A549 (cell line): ENCODE measurements at regions not wholly inside any gene's neighbourhood (a gene's known extent, or its start where the extent isn't known, plus 50 kb on each side); places are given as distances from the start of the nearest gene placed in this dataset.

ENCODE experiments used
- ATAC-seq, 2 experiments: fragments of 200-7000 bp in 1 of 2; fragments of >200 bp in 1 of 2; cut with Nextera tagmentation in 1 of 2; cut with Tn5 transposase in 1 of 2; 3 replicates each; pipeline versions ENCODE4 v1.8.0 to v1.9.1; 2018 to 2020; ENCODE audit warnings: mild to moderate bottlenecking in 1 of 2, moderate library complexity in 1 of 2
- CTCF ChIA-PET: fragments of 300-600 bp; sonication (Branson Sonifier 250); formaldehyde crosslinking; extraction: SDS; loops from one replicate; lab custom pipeline; 2021; ENCODE audit warnings: antibody characterized with exemption, inconsistent platforms; lab: Yijun Ruan, JAX
- POLR2A ChIA-PET: fragments of 350-600 bp; formaldehyde crosslinking; extraction: SDS; loops from one replicate; lab custom pipeline; 2021; ENCODE audit warnings: antibody characterized with exemption, inconsistent platforms; lab: Yijun Ruan, JAX
- DNase-seq, 2 experiments: peaks; one replicate each; pipeline versions ENCODE4 v3.0.0 to v3.0.0-alpha.2; 2011 to 2016; ENCODE audit warnings: low read depth in 1 of 2, low spot score in 1 of 2
- FAIRE-seq: peaks from 2 replicates; lab custom pipeline; 2011; peaks lifted over from hg19 to GRCh38; lab: Jason Lieb, UNC
- H3K27ac ChIP-seq, 2 experiments: fragments of >200 bp; sonication (Bioruptor Twin); formaldehyde crosslinking; 3 replicates each; pipeline ENCODE4 v1.5.1; 2016 to 2017
- H3K4me1 ChIP-seq: fragments of >200 bp; sonication (Bioruptor Twin); formaldehyde crosslinking; 3 replicates; pipeline ENCODE4 v1.6.1; 2016
- H3K4me2 ChIP-seq: fragments of >200 bp; sonication (Bioruptor Twin); formaldehyde crosslinking; 3 replicates; pipeline ENCODE4 v1.6.1; 2016
- H3K4me3 ChIP-seq: fragments of >200 bp; sonication (Bioruptor Twin); formaldehyde crosslinking; 3 replicates; pipeline ENCODE4 v1.5.1; 2016
- H3K9me3 ChIP-seq: fragments of >200 bp; sonication (Bioruptor Twin); formaldehyde crosslinking; 3 replicates; pipeline ENCODE4 v1.6.1; 2016
- CEBPB ChIP-seq, 2 experiments: fragments of >200 bp in 1 of 2; sonication (Bioruptor Twin) in 1 of 2; formaldehyde crosslinking in 1 of 2; IDR thresholded peaks; 2 replicates each; pipeline ENCODE4 v1.6.1; 2012 to 2016
- CHD2 ChIP-seq: fragments of 150-350 bp; IDR thresholded peaks from 2 replicates; pipeline ENCODE4 v1.6.1; 2014; ENCODE audit warnings: low read length; ENCODE audit not compliant: partially characterized antibody
- FOSB ChIP-seq: fragments of 250-450 bp; sonication (Bioruptor Pico); IDR thresholded peaks from 2 replicates; pipeline ENCODE4 v1.5.0; 2020; ENCODE audit warnings: mild to moderate bottlenecking, moderate library complexity
- GATA3 ChIP-seq: IDR thresholded peaks from 2 replicates; pipeline ENCODE4 v1.6.1; 2012; ENCODE audit warnings: borderline replicate concordance
- HOXA7 ChIP-seq: fragments of 250-450 bp; sonication (Bioruptor Pico); IDR thresholded peaks from 2 replicates; pipeline ENCODE4 v1.5.0; 2020; ENCODE audit warnings: mild to moderate bottlenecking, moderate library complexity
- HOXB5 ChIP-seq: fragments of 250-450 bp; sonication (Bioruptor Pico); IDR thresholded peaks from 2 replicates; pipeline ENCODE4 v1.5.0; 2020; ENCODE audit warnings: mild to moderate bottlenecking, moderate library complexity
- JUN ChIP-seq, 2 experiments: fragments of >200 bp; sonication (Bioruptor Twin); formaldehyde crosslinking; IDR thresholded peaks; 2 replicates in 1 of 2; 3 replicates in 1 of 2; pipeline ENCODE4 v1.6.1; 2016 to 2017
- RNF2 ChIP-seq: fragments of 200-600 bp; sonication (generic); IDR thresholded peaks from 2 replicates; pipeline ENCODE4 v1.6.1; 2016; ENCODE audit warnings: low read depth, mild to moderate bottlenecking, antibody characterized with exemption, moderate library complexity, borderline replicate concordance
- SMC3 ChIP-seq: fragments of >200 bp; sonication (Bioruptor Twin); formaldehyde crosslinking; IDR thresholded peaks from 3 replicates; pipeline ENCODE4 v1.6.1; 2018; ENCODE audit warnings: inconsistent platforms
- ZFP36 ChIP-seq: fragments of 450-650 bp; IDR thresholded peaks from 2 replicates; pipeline ENCODE4 v1.6.1; 2014; ENCODE audit warnings: borderline replicate concordance; ENCODE audit not compliant: partially characterized antibody
- WGBS: methylation state at CpG from one replicate; pipeline ENCODE4 v1.1.6; 2017; ENCODE audit errors: missing lambda C conversion rate; 5-methylcytosine and 5-hydroxymethylcytosine counted together
- TF ChIP-seq, protein P1 (sequence below): fragments of 200-600 bp; sonication (generic); IDR thresholded peaks from 2 replicates; pipeline ENCODE4 v1.6.1; 2016; ENCODE audit warnings: antibody characterized with exemption, mild to moderate bottlenecking, moderate library complexity
- TF ChIP-seq, protein P2 (sequence below): IDR thresholded peaks from 2 replicates; pipeline ENCODE4 v1.6.1; 2012; ENCODE audit warnings: low read depth, borderline replicate concordance
- TF ChIP-seq, protein P3 (sequence below): IDR thresholded peaks from 2 replicates; pipeline ENCODE4 v1.6.1; 2012

GRCh38 chr1:214991691-214992315 is 90.7 kb upstream of the KCNK2 start:
- Histone ChIP-seq H3K4me1 (no peaks in the 10 kb centered on the region), H3K4me3 (no peak overlapping the region)
- CTCF ChIA-PET = no interaction called here
- TF ChIP-seq FOSB (CRISPR knock-in tag) (no peak), RNF2 (no peak), CHD2 (no peak), HOXA7 (CRISPR knock-in tag) (no peak)
- TF ChIP-seq, protein P1, sequence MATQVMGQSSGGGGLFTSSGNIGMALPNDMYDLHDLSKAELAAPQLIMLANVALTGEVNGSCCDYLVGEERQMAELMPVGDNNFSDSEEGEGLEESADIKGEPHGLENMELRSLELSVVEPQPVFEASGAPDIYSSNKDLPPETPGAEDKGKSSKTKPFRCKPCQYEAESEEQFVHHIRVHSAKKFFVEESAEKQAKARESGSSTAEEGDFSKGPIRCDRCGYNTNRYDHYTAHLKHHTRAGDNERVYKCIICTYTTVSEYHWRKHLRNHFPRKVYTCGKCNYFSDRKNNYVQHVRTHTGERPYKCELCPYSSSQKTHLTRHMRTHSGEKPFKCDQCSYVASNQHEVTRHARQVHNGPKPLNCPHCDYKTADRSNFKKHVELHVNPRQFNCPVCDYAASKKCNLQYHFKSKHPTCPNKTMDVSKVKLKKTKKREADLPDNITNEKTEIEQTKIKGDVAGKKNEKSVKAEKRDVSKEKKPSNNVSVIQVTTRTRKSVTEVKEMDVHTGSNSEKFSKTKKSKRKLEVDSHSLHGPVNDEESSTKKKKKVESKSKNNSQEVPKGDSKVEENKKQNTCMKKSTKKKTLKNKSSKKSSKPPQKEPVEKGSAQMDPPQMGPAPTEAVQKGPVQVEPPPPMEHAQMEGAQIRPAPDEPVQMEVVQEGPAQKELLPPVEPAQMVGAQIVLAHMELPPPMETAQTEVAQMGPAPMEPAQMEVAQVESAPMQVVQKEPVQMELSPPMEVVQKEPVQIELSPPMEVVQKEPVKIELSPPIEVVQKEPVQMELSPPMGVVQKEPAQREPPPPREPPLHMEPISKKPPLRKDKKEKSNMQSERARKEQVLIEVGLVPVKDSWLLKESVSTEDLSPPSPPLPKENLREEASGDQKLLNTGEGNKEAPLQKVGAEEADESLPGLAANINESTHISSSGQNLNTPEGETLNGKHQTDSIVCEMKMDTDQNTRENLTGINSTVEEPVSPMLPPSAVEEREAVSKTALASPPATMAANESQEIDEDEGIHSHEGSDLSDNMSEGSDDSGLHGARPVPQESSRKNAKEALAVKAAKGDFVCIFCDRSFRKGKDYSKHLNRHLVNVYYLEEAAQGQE = no peak
- TF ChIP-seq, all 56 proteins: peak for 0
- 39% methylated on average over 11 of the region's 11 CpGs for WGBS
- Histone ChIP-seq H3K9me3 (no peaks in the 10 kb centered on the region), H3K27ac (no peak overlapping the region), H3K4me2 (no peak overlapping the region)
- POLR2A ChIA-PET = no interaction called here
- ATAC-seq (no peak), DNase-seq (no peak), FAIRE-seq (no peak)

- DNase-seq (no peak), FAIRE-seq (no peak), ATAC-seq (no peak)
- CTCF ChIA-PET = no interaction called here
- Histone ChIP-seq H3K4me3 (no peak overlapping the region), H3K9me3 (no peaks in the 10 kb centered on the region), H3K4me1 (no peaks in the 10 kb centered on the region), H3K4me2 (no peak overlapping the region), H3K27ac (no peak overlapping the region)
- TF ChIP-seq JUN (IDR thresholded peaks at IDR 0.05) (no peak), SMC3 (no peak), RNF2 (no peak)
- POLR2A ChIA-PET = no interaction called here
These were observed 89.1 kb upstream of the KCNK2 start for GRCh38 chr1:214993419-214993818.

- Histone ChIP-seq H3K4me1 (no peaks in the 10 kb centered on the region), H3K27ac (no peak overlapping the region), H3K4me3 (no peak overlapping the region), H3K4me2 (no peak overlapping the region), H3K9me3 (no peaks in the 10 kb centered on the region)
- ChIA-PET CTCF (no interaction called here), POLR2A (no interaction called here)
- ATAC-seq (no peak), DNase-seq (no peak), FAIRE-seq (no peak)
- no peak for TF ChIP-seq GATA3
- TF ChIP-seq ZFP36 = no peak
- TF ChIP-seq, protein P2, sequence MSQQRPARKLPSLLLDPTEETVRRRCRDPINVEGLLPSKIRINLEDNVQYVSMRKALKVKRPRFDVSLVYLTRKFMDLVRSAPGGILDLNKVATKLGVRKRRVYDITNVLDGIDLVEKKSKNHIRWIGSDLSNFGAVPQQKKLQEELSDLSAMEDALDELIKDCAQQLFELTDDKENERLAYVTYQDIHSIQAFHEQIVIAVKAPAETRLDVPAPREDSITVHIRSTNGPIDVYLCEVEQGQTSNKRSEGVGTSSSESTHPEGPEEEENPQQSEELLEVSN = no peak
- TF ChIP-seq, protein P3, sequence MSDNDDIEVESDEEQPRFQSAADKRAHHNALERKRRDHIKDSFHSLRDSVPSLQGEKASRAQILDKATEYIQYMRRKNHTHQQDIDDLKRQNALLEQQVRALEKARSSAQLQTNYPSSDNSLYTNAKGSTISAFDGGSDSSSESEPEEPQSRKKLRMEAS = no peak
- WGBS = 59% methylated on average over 3 of the region's 3 CpGs
These were observed 84.9 kb upstream of the KCNK2 start for GRCh38 chr1:214997685-214998084.

DNA sequence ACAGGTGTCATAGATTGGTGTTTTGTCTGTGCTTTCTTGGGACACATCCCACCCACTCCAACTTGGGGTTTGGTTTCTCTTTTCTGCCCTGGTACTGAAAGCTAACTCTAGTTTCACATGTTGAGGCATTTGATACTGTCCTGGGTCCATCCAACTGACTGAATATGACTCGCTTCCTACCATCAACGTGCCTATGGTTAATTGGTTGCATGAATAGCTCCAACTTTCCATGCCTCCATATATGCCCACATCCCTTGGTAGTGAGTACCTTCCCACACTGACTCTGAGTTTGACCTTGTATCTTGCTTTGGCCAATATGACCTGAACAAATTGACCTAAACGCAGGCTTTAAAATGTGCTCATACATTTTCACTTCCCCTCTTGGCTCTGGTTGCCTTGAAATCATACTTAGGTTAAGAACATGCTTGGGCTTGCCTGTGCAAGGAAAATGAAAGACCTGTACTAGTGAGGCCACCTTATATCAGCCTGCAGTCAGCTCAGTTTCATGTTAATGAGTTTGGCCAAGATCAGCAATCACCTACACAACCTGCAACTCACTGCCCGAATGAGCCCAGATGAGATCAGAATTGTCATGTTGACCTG is 81.0 kb upstream of the KCNK2 start:
- Histone ChIP-seq H3K4me1 (no peaks in the 10 kb centered on the region), H3K9me3 (no peaks in the 10 kb centered on the region), H3K27ac (no peak overlapping the region), H3K4me2 (no peak overlapping the region), H3K4me3 (no peak overlapping the region)
- CTCF ChIA-PET = no interaction called here
- POLR2A ChIA-PET = no interaction called here
- ATAC-seq = no peak
- TF ChIP-seq CEBPB (IDR thresholded peaks at IDR 0.05) (no peak), SMC3 (no peak), HOXB5 (CRISPR knock-in tag) (no peak)
- whole genome bisulfite sequencing = 57% methylated on average over 4 of the region's 4 CpGs
- FAIRE-seq = no peak
- DNase-seq = no peak
